Muscle layer of duodenum (tissue), 2 donors: ENCODE measurements at regions not wholly inside any gene's neighbourhood (a gene's known extent, or its start where the extent isn't known, plus 50 kb on each side); places are given as distances from the start of the nearest gene placed in this dataset.

Source experiments
- H3K27ac ChIP-seq: one replicate; pipeline ENCODE4 v1.7.0; 2013; ENCODE audit warnings: mild to moderate bottlenecking, low read length
- H3K27me3 ChIP-seq: one replicate; pipeline ENCODE4 v1.7.0; 2013; ENCODE audit warnings: low read depth, mild to moderate bottlenecking, control low read depth, low read length
- H3K36me3 ChIP-seq, 2 donors: one replicate each; pipeline ENCODE4 v1.7.0; 2013; ENCODE audit warnings: low read length in 2 of 2, control low read depth in 1 of 2, mild to moderate bottlenecking in 1 of 2; ENCODE audit not compliant: insufficient read depth in 2 of 2, control insufficient read depth in 1 of 2
- H3K4me1 ChIP-seq, 2 donors: one replicate each; pipeline ENCODE4 v1.7.0; 2013; ENCODE audit warnings: low read length in 2 of 2, mild to moderate bottlenecking in 2 of 2, control low read depth in 1 of 2, moderate library complexity in 1 of 2; ENCODE audit not compliant: insufficient read depth in 2 of 2, control insufficient read depth in 1 of 2
- H3K4me3 ChIP-seq, 2 donors: one replicate each; pipeline ENCODE4 v1.7.0; 2013; ENCODE audit warnings: low read length in 2 of 2, low read depth in 1 of 2, mild to moderate bottlenecking in 1 of 2
- H3K9me3 ChIP-seq, 2 donors: one replicate each; pipeline ENCODE4 v1.7.0; 2013; ENCODE audit warnings: low read length in 2 of 2, control low read depth in 1 of 2, mild to moderate bottlenecking in 1 of 2; ENCODE audit not compliant: control insufficient read depth in 1 of 2
- donor health status: healthy.

DNA sequence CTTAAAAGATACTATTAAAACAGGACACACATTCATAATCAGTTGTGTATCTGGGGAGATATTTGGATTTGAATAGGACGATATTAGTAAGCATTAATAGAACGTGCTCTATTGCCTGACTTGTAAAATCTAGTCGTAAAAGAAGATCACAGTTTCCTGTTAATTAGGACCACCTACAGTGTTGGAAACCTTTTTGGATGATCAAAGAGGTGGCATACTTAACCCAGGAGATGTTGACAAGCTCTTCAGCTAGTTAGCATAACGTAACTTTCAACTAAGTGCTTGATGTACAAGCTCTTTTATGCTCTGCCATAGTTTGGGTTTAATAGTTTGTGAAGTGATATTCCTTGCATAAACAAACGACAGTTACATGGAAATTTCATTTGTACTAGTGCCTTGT lies 293.3 kb upstream of the NR5A2 start:
- Histone ChIP-seq H3K27me3 (no peaks in the 10 kb centered on the region), H3K36me3 (no peaks in the 10 kb centered on the region), H3K4me3 (no peak overlapping the region), H3K4me1 (no peaks in the 10 kb centered on the region), H3K27ac (no peak overlapping the region), H3K9me3 (no peaks in the 10 kb centered on the region)

- no peak overlapping the region for H3K4me3 ChIP-seq
- no peaks in the 10 kb centered on the region for H3K9me3 ChIP-seq
- H3K4me1 ChIP-seq: no peaks in the 10 kb centered on the region
- H3K27me3 ChIP-seq: no peaks in the 10 kb centered on the region
- H3K36me3 ChIP-seq: no peaks in the 10 kb centered on the region
- no peak overlapping the region for H3K27ac ChIP-seq
Observed at GRCh38 chr1:199735660-199736059, 291.9 kb upstream of the NR5A2 start.

GRCh38 chr1:199736646-199737045 lies 290.9 kb upstream of the NR5A2 start:
- Histone ChIP-seq H3K4me3 (no peak overlapping the region), H3K9me3 (no peaks in the 10 kb centered on the region), H3K4me1 (no peaks in the 10 kb centered on the region), H3K27me3 (no peaks in the 10 kb centered on the region), H3K27ac (no peak overlapping the region), H3K36me3 (no peaks in the 10 kb centered on the region)

DNA sequence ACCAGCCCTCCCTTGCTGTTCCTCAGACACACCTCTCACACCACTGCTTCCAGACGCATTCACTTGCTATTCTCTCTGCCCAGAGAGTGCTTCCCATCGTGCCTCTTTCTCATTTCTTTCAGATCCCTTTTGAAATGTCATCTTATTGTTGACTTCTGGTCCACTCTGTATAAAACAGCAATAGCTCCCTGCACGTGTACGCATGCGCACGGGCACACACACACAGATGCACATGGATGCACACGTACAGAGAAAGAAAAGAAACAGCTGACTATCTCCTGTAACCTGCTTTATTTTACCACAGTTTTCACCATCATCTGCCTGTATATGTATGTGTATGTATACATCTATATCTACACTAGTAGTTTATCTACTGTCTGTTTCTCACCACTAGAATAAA lies 285.9 kb upstream of the NR5A2 start:
- no peaks in the 10 kb centered on the region for H3K36me3 ChIP-seq
- H3K9me3 ChIP-seq: no peaks in the 10 kb centered on the region
- H3K27ac ChIP-seq: no peak overlapping the region

DNA sequence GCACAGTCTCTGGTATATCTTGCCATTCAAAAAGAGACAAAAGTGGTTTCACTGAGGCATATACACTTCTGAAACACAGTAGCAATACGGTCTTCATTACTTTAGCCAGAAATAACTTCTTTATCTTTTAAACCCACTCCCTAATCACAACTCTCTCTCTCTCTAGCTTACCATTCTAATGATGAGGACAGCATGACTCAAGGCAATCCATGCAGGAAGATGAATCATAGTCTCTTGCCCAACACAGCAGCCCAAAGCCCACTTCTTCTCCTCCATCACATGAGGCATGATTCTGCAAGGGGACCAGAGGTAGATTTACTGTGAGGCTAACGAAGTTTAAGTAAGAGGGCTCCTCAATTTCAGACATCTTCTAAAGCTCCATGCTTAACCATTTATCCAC lies 285.0 kb upstream of the NR5A2 start:
- Histone ChIP-seq H3K4me1 (no peaks in the 10 kb centered on the region), H3K9me3 (no peaks in the 10 kb centered on the region), H3K27me3 (no peaks in the 10 kb centered on the region), H3K36me3 (no peaks in the 10 kb centered on the region), H3K4me3 (no peak overlapping the region), H3K27ac (no peak overlapping the region)

More for the DNA sequence above, 285.9 kb upstream of the NR5A2 start:
- Histone ChIP-seq H3K4me3 (no peak overlapping the region), H3K27me3 (no peaks in the 10 kb centered on the region), H3K4me1 (no peaks in the 10 kb centered on the region)

DNA sequence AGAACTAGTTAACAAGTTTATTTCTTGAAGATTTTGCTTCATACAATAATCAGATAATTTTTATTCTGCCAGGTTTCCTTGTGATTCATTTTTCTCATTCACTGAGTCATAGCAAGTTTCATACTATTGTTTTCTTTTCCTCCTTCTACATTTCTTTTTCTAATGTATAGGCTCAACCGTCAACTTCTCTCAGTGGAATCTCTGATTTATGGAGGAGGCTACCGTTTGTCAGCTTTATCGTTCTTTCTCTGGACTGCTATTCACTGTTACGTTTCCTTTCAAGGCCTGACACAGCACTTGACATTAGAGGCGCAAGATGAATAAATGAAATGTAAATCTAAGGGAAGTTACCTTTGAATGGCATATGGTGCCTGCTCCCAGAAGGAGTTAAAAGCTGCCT lies 284.3 kb upstream of the NR5A2 start:
- Histone ChIP-seq H3K4me3 (no peak overlapping the region), H3K9me3 (no peaks in the 10 kb centered on the region), H3K36me3 (no peaks in the 10 kb centered on the region), H3K4me1 (no peaks in the 10 kb centered on the region), H3K27ac (no peak overlapping the region), H3K27me3 (no peaks in the 10 kb centered on the region)

DNA sequence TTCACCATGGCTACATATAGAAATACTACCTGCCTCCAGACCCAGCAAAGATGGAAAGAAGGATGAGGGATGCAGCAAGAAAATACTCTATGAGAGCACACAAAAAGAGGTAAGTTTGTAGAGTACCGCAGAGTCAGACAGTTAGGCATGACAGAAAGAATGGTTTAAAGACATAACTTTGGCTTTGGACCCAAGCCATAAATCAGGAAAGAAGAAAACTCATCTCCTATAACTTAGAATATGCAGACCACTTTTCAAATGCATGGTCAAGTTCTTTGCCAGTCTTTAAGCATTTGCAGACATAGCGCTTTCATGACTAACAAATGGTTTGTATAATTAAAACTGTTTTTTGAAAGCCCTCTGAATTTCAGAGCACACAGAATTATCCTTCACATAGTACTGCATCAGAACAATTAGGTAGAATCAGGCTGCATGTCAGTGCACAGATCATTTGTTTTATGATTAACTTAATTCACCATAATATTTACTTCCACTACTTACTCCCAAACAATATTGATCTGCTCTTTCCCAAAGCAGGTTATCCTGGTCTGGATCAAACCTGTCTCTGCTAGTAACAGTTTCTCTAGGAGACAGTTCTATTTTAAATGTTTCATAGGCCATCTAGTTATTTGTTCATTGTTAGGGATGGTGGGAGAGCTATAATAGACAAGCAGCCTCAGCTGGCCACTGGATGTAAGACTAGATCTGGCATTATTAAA lies 280.7 kb upstream of the NR5A2 start:
- H3K36me3 ChIP-seq: no peaks in the 10 kb centered on the region
- H3K9me3 ChIP-seq: no peaks in the 10 kb centered on the region
- no peaks in the 10 kb centered on the region for H3K4me1 ChIP-seq
- H3K27me3 ChIP-seq: no peaks in the 10 kb centered on the region
- H3K27ac ChIP-seq: no peak overlapping the region
- no peak overlapping the region for H3K4me3 ChIP-seq

- H3K36me3 ChIP-seq: no peaks in the 10 kb centered on the region
- no peaks in the 10 kb centered on the region for H3K9me3 ChIP-seq
- H3K27ac ChIP-seq: no peak overlapping the region
- no peaks in the 10 kb centered on the region for H3K27me3 ChIP-seq
- no peaks in the 10 kb centered on the region for H3K4me1 ChIP-seq
- no peak overlapping the region for H3K4me3 ChIP-seq
Observed at GRCh38 chr1:199747984-199748383, 279.5 kb upstream of the NR5A2 start.

DNA sequence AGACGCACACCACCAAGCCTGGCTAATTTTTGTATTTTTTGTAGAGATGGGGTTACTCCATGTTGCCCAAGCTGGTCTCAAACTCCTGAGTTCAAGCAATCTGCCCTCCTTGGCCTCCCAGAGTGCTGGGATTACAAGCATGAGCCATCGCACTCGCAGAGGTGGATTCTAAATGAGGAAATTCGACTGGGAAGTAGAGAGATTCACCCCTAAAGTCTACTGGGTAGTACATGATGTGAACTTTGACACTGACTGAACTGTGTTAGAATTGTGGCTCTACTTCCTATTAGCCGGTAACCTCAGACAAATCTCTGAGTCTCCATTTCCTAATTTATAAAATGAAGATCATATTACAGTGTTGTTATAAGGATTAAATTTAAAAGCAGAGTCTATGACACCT lies 276.0 kb upstream of the NR5A2 start:
- Histone ChIP-seq H3K27me3 (no peaks in the 10 kb centered on the region), H3K36me3 (no peaks in the 10 kb centered on the region), H3K4me3 (no peak overlapping the region), H3K4me1 (no peaks in the 10 kb centered on the region), H3K9me3 (peaks cover 0 to 4% of the 10 kb centered on the region in 2 donors), H3K27ac (no peak overlapping the region)

DNA sequence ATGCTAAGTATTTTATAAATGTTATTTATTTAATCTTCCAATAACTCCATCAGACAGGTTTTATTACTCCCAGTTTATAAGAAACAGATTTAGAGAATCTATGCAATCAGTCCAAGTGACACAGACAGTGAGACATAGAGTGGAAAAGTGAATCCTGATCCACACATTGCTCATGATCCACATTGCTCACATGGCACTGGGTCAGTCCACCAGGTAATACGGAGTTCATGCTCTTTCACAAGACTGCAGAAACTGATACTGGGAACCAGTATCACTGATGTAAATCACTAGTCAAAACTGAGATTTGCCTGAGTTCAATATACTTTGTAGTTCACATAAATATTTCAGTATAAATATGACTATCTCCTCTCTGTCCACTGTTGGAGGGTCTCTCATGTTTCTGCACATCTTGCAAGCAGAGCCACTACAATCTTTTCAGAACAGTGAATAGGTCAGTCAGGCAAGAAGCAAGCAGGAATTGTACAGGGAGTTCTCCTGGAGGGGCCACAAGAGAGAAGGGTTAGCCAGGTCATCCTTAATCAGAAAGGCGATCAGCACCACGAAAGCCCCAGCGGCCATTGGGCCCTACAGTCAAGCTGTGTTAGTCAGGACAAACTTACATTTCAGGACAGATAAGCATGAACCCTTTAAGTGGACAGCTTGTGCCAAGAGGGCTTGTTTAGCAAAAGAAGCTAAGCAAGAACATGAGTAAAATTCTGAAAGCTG lies 275.4 kb upstream of the NR5A2 start:
- Histone ChIP-seq H3K4me3 (no peak overlapping the region), H3K36me3 (no peaks in the 10 kb centered on the region), H3K27ac (no peak overlapping the region), H3K27me3 (no peaks in the 10 kb centered on the region), H3K4me1 (no peaks in the 10 kb centered on the region), H3K9me3 (peaks cover 0 to 4% of the 10 kb centered on the region in 2 donors)

DNA sequence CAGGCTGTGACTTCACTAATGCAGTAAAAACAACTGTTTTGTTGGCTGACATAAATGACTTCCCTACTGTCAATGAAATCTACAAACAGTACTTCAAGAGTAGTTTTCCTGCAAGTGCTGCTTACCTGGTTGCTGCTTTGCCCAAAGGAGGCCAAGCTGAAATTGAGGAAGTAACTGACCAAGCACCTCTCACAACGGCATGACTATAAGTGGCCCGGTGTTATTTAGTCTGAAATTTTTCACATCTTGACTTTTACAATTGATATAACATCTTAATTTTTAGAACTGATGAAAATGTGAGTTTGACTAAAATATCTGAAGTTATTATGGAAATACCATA lies 274.9 kb upstream of the NR5A2 start:
- Histone ChIP-seq H3K4me1 (no peaks in the 10 kb centered on the region), H3K9me3 (peaks cover 0 to 4% of the 10 kb centered on the region in 2 donors), H3K27me3 (no peaks in the 10 kb centered on the region), H3K4me3 (no peak overlapping the region), H3K36me3 (no peaks in the 10 kb centered on the region), H3K27ac (no peak overlapping the region)

- no peaks in the 10 kb centered on the region for H3K36me3 ChIP-seq
- no peaks in the 10 kb centered on the region for H3K4me1 ChIP-seq
- H3K27me3 ChIP-seq: no peaks in the 10 kb centered on the region
- H3K4me3 ChIP-seq: no peak overlapping the region
- peaks cover 0 to 4% of the 10 kb centered on the region in 2 donors for H3K9me3 ChIP-seq
- no peak overlapping the region for H3K27ac ChIP-seq
Observed at GRCh38 chr1:199753513-199753912, 274.0 kb upstream of the NR5A2 start.
